ENCODE measurements at regions not wholly inside any gene's neighbourhood (a gene's known extent, or its start where the extent isn't known, plus 50 kb on each side); places are given as distances from the start of the nearest gene placed in this dataset.
"Not testable (repeated sequence)": the region's sequence is repeated elsewhere in the genome, so short reads cannot be mapped to it uniquely, and the experiment has no call there.

DNA sequence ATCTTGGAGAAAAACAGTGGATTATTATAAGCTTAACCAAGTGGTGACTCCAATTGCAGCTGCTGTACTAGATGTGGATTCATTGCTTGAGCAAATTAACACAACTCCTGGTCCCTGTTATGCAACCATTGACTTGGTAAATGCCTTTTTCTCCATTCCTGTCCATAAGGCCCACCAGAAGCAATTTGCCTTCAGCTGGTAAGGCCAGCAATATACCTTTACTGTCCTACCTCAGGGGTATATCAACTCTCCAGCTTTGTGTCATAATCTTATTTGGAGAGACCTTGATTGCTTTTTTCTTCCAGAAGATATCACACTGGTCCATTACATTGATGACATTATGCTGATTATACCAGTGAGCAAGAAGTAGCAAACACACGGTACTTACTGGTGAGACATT lies 560.8 kb downstream of the PTPRU start:
- not testable (repeated sequence) for TF ChIP-seq CTCF (conservative IDR thresholded peaks at IDR 0.05; ENCODE audit: low read length); EZH2phosphoT487 (IDR thresholded peaks at IDR 0.05; ENCODE audit: borderline replicate concordance)
